ENCODE measurements at regions not wholly inside any gene's neighbourhood (a gene's known extent, or its start where the extent isn't known, plus 50 kb on each side); places are given as distances from the start of the nearest gene placed in this dataset.

GRCh38 chr14:55881577-55882241 lies 236.5 kb upstream of the PELI2 start:
- TF ChIP-seq CTCF (IDR thresholded peaks at IDR 0.05; ENCODE audit: unreplicated experiment): no peak
- CTCF ChIA-PET: no interaction called here
- H3K36me3 Mint-ChIP-seq (ENCODE audit: insufficient read depth, unreplicated experiment): no peaks in the 10 kb centered on the region
- H3K27me3 Mint-ChIP-seq (ENCODE audit: unreplicated experiment): peaks cover 13% of the 10 kb centered on the region
- H3K9me3 Mint-ChIP-seq (ENCODE audit: low read depth, unreplicated experiment): peaks cover 3% of the 10 kb centered on the region
- H3K4me1 Mint-ChIP-seq (ENCODE audit: low read depth, unreplicated experiment): peaks cover 16% of the 10 kb centered on the region
- H3K4me3 Mint-ChIP-seq (ENCODE audit: low read depth, unreplicated experiment): no peak overlapping the region
- intact Hi-C loops (cut with micrococcal nuclease; ENCODE audit: unreplicated experiment): no loop called here
- no peak overlapping the region for H3K27ac Mint-ChIP-seq (ENCODE audit: unreplicated experiment)
- DNase-seq: no peak
- no TSS peak for BruUV-seq (replicated peaks)

- no TSS peak for BruUV-seq (replicated peaks)
- H3K4me1 Mint-ChIP-seq (ENCODE audit: low read depth, unreplicated experiment): peaks cover 19% of the 10 kb centered on the region
- intact Hi-C loops (cut with micrococcal nuclease; ENCODE audit: unreplicated experiment): no loop called here
Observed at GRCh38 chr14:55884819-55885218, 233.4 kb upstream of the PELI2 start.

GRCh38 chr14:55889124-55889523 lies 229.1 kb upstream of the PELI2 start:
- CTCF ChIA-PET: interaction anchor here (0.6 to 1.2 kb wide), 2 partner anchors 158 to 449 kb away, joined by 3 to 4 read pairs; partner anchors contain the start of gene TBPL2

More at GRCh38 chr14:55884819-55885218, 233.4 kb upstream of the PELI2 start:
- CTCF ChIA-PET: no interaction called here
- DNase-seq: no peak
- Mint-ChIP-seq H3K9me3 (ENCODE audit: low read depth, unreplicated experiment) (peaks cover 5% of the 10 kb centered on the region), H3K36me3 (ENCODE audit: insufficient read depth, unreplicated experiment) (no peaks in the 10 kb centered on the region), H3K27ac (ENCODE audit: unreplicated experiment) (no peak overlapping the region), H3K27me3 (ENCODE audit: unreplicated experiment) (peaks cover 18% of the 10 kb centered on the region), H3K4me3 (ENCODE audit: low read depth, unreplicated experiment) (no peak overlapping the region)
- no peak for TF ChIP-seq CTCF (IDR thresholded peaks at IDR 0.05; ENCODE audit: unreplicated experiment)

GRCh38 chr14:55891692-55892091 lies 226.5 kb upstream of the PELI2 start:
- Mint-ChIP-seq H3K9me3 (ENCODE audit: low read depth, unreplicated experiment) (peaks cover 2% of the 10 kb centered on the region), H3K27me3 (ENCODE audit: unreplicated experiment) (peaks cover 6% of the 10 kb centered on the region), H3K4me3 (ENCODE audit: low read depth, unreplicated experiment) (no peak overlapping the region), H3K36me3 (ENCODE audit: insufficient read depth, unreplicated experiment) (no peaks in the 10 kb centered on the region), H3K4me1 (ENCODE audit: low read depth, unreplicated experiment) (peaks cover 3% of the 10 kb centered on the region), H3K27ac (ENCODE audit: unreplicated experiment) (no peak overlapping the region)
- DNase-seq: no peak
- CTCF ChIA-PET: no interaction called here
- intact Hi-C loops (cut with micrococcal nuclease; ENCODE audit: unreplicated experiment): no loop called here
- no TSS peak for BruUV-seq (replicated peaks)
- TF ChIP-seq CTCF (IDR thresholded peaks at IDR 0.05; ENCODE audit: unreplicated experiment): no peak

More at GRCh38 chr14:55889124-55889523, 229.1 kb upstream of the PELI2 start:
- peaks cover 18% of the 10 kb centered on the region for H3K27me3 Mint-ChIP-seq (ENCODE audit: unreplicated experiment)
- TF ChIP-seq CTCF (IDR thresholded peaks at IDR 0.05; ENCODE audit: unreplicated experiment): no peak
- no TSS peak for BruUV-seq (replicated peaks)
- no peak overlapping the region for H3K4me3 Mint-ChIP-seq (ENCODE audit: low read depth, unreplicated experiment)
- peaks cover 10% of the 10 kb centered on the region for H3K4me1 Mint-ChIP-seq (ENCODE audit: low read depth, unreplicated experiment)
- H3K36me3 Mint-ChIP-seq (ENCODE audit: insufficient read depth, unreplicated experiment): no peaks in the 10 kb centered on the region
- no peak overlapping the region for H3K27ac Mint-ChIP-seq (ENCODE audit: unreplicated experiment)
- peak; percentile 56 for DNase-seq
- intact Hi-C loops (cut with micrococcal nuclease; ENCODE audit: unreplicated experiment): no loop called here
- peaks cover 5% of the 10 kb centered on the region for H3K9me3 Mint-ChIP-seq (ENCODE audit: low read depth, unreplicated experiment)

All from Calu3 (cell line).